GM10847 (cell line): ENCODE measurements at regions not wholly inside any gene's neighbourhood (a gene's known extent, or its start where the extent isn't known, plus 50 kb on each side); places are given as distances from the start of the nearest gene placed in this dataset.

ENCODE experiments used
- POLR2A ChIP-seq: IDR thresholded peaks from 2 replicates; pipeline ENCODE4 v1.6.1; 2011; ENCODE audit not compliant: insufficient read length; ENCODE audit errors: extremely low read depth

- TF ChIP-seq POLR2A, result no peak
These were observed 298.3 kb downstream of the SHQ1 start for GRCh38 chr3:72549761-72550581.

- TF ChIP-seq POLR2A, result no peak
These were observed 299.3 kb downstream of the SHQ1 start for GRCh38 chr3:72548981-72549380.

DNA sequence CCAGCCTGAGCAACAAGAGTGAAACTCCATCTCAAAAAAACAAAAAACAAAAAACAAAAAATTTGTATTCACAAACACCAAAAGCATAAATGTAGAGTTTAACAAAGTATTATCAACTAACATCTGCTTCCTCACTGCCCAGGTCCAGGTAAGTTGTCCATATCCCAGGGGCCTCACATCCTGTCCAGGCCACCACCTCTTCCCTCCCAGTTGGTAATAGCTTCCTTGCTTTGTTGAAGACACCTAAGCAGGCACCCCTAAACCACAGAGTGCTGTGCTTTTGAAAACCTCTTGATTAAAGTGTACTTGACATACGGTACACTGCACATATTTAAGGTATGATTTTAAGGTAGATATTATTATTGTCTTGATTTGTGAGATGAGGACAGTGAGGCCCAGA lies 299.8 kb downstream of the SHQ1 start:
- no peak for TF ChIP-seq POLR2A

DNA sequence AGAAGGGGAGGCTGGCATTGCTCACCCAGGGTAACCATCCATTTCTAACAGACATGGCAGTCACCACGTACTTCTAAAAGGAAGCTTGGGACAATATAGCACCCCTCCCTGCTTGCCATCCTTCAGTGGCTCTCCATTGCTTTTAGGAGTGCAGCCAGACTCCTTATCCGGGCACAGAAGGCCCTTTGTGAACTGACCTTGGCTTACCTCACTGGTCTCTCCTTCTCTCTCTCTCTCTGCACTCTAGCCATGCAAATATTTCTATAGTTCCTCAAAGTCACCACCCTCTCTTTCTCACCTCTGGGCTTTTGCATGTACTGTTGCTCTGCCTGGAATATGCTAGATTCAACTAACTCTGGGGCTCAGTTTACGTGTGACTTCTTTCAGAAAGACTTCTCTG lies 301.1 kb downstream of the SHQ1 start:
- no peak for TF ChIP-seq POLR2A

- no peak for TF ChIP-seq POLR2A
These were observed 304.0 kb downstream of the SHQ1 start for GRCh38 chr3:72544239-72544638.

- no peak for TF ChIP-seq POLR2A
These were observed 305.0 kb downstream of the SHQ1 start for GRCh38 chr3:72543246-72543645.

GRCh38 chr3:72542781-72543180 lies 305.5 kb downstream of the SHQ1 start:
- no peak for TF ChIP-seq POLR2A

DNA sequence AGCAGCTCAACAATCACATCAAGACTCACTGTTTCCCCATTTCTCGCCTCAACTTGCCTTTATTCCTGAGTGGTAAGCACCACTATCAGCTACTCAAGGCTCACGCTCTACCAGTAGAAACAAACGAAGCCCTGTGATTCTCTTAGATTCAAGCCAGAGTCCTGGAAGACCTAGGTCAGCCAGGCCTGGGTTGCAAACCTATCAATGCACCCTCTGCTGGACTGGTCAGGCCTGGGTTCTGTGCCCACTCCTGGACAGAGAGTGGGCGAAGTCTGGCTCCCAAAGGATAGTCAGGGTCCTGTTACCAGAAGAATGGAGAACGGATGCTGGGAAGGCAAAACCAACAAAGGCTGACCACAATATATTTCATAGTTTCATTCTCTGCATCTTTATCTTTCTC lies 308.4 kb downstream of the SHQ1 start:
- TF ChIP-seq POLR2A, result no peak

DNA sequence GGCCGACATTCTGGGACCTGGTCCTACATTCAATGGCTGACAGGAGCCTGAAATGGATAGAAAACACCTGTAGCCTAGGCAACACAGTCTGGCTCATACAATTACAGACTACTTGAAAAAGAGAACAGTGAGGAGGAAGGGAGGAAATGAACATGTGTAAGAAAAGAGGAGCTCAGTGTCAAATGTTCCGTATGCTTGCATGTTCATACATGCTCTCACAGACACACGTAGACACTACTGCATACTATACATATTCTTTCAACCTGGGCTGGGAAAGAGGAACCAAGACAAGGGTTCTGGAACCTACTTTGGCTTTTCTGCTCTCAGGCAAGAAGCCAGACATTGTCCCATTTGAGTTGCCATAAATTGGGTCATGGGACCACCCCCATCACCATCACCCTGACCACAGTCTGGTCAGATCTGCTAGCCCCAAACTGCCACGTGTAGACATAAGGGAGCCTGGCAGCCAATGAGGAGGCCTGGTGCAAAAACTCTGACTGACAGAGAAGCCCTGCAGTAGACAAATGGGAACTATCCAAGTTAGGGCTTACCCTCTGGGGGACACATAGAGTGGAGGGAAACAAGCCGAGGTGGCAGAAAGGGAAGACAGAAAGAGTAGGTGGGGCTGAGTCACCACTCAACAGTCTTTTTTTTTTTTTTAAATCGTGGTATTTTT lies 310.0 kb downstream of the SHQ1 start:
- TF ChIP-seq POLR2A, result no peak

GRCh38 chr3:72537448-72537847 lies 310.8 kb downstream of the SHQ1 start:
- TF ChIP-seq POLR2A, result no peak

- TF ChIP-seq POLR2A, result no peak
These were observed 311.4 kb downstream of the SHQ1 start for GRCh38 chr3:72536878-72537267.

DNA sequence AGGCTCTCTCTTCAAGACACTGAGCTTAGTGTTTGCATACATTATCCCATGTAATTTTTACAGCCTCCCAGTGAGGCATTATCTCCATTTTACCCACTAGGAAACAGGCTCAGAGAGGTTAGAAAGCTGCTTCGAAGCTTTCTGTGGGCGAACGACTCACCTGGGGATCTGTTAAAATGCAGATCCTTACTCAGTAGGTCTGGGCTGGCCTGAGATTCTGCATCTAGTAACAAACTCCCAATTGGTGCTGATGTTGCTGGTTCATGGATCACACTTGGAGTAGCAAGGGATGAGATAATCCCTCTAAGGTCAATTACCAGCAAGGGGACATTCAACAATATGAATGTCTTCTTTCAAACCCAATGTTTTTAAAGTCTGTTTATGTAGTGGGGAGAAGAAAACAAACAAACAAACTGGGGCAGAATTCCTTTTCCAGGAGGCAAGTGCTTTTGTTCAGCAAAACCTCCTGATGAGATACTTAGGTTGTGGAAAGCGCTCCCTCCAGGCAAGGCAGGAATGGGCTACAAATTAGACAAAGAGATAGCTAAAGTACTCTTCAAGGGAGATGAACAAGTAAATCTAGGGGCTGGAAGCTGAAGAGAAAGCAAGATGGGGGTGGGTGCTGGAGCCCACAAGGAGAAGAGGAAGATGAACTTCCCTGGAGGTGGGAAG lies 311.9 kb downstream of the SHQ1 start:
- TF ChIP-seq POLR2A, result no peak

GRCh38 chr3:72535772-72536171 lies 312.5 kb downstream of the SHQ1 start:
- no peak for TF ChIP-seq POLR2A

- no peak for TF ChIP-seq POLR2A
These were observed 314.4 kb downstream of the SHQ1 start for GRCh38 chr3:72533591-72534473.

- no peak for TF ChIP-seq POLR2A
These were observed 317.8 kb downstream of the SHQ1 start for GRCh38 chr3:72530426-72530825.
